Activated CD4-positive, alpha-beta T cell treated with anti-CD3 and anti-CD28 coated beads for 4 hours (primary cell): ENCODE measurements at regions not wholly inside any gene's neighbourhood (a gene's known extent, or its start where the extent isn't known, plus 50 kb on each side); places are given as distances from the start of the nearest gene placed in this dataset.

Experiments
- DNase-seq, 2 donors: peaks; one replicate each; pipeline ENCODE4 v3.0.0-alpha.2; 2020

DNA sequence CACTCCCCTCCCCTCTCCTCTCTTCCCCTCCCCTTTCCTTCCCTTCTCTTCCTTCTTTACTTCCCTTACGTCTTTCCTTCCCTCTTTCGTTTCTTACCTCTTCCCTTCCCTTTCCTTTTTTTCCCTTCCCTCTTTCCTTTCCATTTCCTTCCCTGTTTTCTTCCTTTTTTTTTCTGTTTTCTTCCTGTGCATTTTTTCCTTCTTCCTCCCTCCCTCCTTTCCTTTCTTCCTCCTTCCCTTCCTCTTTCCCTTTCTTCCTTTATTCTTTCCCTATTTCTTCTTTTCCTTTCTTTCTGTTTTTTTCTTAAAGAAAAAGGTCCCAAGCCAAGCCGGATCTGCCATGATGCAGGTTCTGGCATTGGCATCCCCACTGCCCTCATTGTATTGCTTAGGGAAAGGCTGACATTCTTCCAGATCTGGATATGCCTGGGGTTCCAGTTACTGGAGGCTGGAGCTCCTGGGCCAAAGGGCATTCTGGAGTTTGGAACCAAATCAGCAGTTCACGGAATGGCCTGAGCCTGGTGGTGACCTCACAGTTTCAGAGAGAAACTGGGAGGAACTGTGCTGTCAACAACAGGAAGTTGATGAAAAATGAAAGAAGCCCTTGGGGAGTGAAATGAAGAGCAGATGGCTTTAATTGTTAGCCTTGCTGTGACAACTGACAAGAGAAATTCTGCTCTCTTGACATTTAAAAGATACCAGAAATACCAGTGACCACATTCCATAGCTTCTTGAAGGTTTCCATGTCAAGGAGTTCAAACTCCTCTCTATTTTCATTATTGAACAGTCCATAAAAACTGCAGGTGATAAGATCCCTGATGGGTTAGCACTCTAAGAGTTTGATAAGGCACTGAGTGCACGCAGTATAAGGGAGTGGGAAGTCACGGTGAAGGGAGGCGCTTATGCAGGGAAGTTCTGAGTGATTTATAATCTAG is 622.1 kb downstream of the SPRY1 start:
- DNase-seq: no peak

DNA sequence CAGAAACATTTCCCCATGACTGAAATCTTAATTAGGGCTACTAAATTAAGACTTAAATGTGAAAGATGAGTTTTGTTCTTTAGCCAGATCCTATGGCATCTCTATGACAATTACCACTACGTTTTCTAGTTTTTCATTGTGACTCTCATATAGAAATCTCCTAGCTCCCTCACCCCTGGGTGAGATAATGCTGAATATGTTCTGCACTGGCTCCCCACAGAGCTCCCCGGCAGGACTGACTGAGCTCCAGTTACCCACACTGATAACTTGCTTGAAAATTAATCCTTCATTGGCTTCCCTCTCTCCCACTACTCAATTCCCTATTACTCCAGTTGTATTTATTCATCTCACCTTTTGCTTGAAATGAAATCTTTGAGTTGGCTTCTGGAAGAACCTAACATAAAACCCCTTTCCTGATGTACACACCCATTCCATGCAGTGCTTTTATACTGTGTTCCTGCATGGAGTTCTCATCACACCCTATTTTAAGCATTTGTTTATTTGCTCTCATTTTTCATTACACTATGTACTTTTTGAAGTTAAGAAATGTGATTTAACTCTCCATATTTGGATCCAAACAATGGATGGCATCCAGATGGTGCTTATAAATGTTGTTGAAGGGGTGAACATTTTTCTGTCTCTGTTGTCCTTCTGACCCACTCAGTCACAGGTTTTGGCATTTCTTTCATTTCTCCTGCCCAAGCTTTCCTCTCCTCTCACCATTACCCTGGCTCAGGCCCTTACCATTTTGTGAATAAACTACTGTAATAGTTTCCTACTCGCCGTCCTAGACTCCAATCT is 623.4 kb downstream of the SPRY1 start:
- no peak for DNase-seq

DNA sequence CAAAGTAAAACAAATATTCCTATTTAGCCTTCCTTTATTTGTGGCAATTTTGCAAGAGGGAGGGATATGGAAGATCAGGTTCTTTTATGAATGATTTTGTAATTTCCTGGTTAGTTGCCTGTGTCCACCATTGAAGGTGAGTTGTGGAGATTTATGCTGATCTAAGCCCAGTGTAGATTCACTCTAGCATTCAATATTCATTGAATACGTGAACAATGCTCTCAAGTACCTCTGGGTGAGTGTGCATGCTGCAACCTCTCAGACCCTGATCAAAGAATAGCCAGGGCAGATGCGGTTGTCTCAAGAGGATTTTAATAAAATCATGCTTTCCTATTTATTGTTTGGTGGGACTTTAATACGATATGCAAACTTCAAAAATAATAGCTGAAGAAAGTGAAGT is 628.4 kb downstream of the SPRY1 start:
- DNase-seq: no peak

DNA sequence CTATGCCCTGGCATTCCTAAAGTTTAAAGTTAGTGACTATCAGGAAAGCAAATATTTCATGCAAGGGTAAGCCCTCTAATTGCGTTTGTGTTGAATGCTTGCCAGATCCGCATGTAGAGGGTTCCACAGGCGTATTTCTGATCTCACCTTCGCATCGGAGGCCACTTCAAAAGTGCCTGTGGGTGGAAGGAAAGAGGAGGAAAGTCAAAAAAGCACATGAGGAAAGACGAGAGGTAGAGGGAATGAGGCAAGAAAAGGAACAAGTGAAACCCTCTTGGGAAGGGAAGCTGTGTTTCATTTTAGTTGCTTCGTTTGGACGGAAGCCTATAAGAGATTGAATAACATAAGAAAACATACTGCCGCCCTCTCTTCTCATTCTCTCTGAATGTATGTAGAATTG is 628.8 kb downstream of the SPRY1 start:
- no peak for DNase-seq

DNA sequence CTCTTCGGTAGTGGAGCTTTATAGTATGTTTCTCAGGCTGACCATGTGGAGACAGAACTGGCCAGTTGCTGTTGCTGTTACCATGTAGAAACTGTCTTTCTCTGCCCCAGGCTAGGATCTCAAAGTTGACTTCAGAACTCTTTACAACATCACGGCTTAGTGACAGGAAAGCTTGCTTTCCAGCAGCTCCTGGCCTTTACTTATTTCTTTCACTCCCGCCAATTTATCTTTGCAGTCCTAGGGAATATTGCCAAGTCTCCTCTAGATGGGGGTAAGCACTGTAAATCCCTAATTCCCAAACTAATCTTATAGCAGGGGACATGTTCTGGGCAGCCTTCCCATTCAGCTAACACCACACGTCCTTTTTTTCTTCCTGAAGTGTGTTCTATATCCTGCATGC is 631.6 kb downstream of the SPRY1 start:
- DNase-seq: no peak

DNA sequence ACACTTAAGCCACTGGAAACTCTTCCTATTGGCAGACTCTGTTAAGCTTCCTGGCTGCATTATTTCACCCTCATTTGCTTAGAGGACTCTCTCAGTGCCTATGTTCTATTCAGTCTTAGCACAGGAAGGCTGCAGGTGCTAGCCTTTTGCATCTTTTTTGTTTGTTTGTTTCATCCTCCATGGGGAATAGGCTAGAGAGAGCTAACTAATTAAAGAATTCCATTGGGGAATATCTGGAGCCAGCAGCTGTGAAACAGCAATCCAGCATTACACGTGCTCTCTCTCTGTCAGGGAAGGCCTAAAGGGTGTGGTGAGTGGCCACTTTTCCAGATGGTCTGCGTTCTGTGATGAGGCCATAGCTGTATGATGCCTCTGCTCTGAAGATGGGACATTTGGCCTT is 633.6 kb downstream of the SPRY1 start:
- DNase-seq: no peak

DNA sequence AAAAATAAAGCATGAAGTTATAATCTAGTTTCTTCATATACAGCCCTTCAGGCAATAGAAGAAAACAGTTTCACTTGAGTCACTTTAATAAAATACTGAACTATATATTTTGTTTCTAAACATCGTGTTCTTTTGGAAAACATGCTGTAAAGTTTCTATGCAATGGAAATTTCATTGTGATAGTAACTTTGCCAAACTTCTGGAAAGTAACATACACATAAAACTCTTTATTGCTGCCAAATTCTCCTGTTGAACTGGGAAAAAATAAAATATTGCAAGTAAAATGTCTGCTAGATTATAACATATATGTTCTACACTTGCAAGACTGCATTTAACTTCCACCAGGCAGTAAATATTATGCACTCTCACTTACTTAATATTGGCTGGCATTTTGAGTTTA is 635.4 kb downstream of the SPRY1 start:
- no peak for DNase-seq

DNA sequence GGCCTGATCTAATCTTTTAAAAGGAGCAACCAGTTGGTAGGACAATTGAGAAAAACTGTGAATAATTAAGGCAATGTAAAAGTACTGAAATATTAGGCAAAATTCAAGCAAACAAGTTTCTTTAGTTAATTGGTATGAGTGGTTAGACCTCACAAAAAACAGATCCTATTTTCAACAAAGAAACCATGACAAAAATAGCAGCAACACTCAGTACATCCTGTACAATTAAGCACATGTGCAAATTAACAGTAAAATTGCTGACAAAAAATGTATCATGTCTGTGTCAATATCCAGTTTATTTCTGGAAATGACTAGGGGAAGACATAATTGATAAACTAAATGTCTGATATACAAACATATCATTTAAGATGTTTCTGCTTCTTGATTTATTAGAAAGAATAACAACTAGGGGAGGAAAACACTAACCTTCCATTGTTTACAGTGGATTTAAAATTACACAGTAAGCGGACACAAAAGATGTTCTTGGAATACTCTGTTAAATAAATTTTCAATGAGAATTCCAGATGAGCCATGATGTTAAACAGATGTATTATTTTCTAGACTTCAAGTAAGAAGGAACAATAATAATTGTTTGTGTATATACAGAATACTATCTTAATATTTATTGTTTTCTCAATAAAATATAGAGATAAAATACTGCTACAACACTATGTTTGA is 638.9 kb downstream of the SPRY1 start:
- DNase-seq: no peak

DNA sequence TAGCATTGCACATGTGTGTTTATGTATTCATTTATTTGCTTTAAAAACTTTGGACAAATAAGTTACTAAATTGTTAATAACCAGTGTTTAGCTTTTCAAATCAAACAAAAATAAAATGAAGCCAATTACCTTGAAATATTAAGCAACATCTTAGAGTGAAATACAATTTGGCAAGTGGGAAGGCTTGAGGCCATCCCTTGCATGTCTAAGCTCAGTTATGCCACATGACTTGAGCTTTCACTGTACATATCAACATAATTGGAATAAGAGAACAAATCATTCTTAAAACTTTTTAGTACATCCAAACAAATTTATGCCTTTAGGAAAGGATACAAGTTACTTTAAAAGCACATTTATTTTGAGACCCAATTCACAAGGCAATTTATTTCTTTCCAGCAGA is 640.6 kb downstream of the SPRY1 start:
- no peak for DNase-seq

DNA sequence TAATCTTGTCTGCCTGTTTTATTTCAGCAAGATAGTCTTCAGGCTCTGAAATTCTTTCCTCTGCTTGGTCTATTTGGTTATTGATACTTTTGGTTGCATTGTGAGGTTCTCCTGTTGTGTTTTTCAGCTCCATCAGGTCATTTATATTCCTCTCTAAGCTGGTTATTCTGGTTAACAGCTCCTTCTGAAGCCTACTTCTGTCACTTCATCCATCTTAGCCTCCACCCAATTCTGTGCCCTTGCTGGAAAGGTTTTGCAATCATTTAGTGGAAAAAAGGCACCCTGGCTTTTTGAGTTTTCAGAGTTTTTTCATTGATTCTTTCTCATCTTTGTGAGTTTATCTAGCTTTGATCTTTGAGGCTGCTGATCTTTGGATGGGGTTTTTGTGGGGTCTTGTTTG is 647.7 kb downstream of the SPRY1 start:
- no peak for DNase-seq

DNA sequence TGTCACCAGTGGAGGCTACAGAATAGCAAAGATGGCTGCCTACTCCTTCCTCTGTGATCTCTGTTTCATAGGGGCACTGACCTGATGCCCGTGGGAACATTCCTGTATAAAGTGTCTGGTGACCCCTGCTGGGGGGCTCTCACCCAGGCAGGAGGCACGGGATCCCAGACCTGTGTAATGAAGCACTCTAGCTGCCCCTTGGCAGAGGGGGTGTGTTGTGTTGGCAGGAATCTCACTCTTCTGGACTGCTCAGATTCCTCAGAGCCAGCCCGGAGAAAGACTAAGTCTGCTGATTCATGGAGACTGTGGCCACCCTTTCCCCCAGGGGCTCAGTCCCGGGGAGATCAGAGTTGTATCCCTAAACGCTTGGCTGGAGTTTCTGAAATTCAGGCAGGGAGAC is 648.3 kb downstream of the SPRY1 start:
- DNase-seq: no peak

DNA sequence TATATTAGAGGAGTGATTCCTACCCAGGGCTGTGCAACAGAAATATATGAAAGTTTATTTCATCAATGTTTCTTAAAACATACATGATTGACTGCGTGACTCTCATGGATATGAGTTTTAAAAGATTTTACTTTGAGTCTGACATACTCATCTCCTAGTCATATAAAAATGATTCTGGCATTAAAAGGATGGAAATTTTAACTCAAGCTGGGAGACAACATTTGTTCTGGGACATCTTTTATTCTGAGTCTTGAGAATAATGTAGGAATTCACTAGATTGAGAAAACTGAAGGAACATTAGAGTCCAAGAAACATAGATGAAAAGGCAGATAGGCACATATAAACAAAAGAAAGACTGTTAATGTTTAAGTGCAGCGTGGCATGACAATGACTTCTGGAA is 649.6 kb downstream of the SPRY1 start:
- DNase-seq: no peak

DNA sequence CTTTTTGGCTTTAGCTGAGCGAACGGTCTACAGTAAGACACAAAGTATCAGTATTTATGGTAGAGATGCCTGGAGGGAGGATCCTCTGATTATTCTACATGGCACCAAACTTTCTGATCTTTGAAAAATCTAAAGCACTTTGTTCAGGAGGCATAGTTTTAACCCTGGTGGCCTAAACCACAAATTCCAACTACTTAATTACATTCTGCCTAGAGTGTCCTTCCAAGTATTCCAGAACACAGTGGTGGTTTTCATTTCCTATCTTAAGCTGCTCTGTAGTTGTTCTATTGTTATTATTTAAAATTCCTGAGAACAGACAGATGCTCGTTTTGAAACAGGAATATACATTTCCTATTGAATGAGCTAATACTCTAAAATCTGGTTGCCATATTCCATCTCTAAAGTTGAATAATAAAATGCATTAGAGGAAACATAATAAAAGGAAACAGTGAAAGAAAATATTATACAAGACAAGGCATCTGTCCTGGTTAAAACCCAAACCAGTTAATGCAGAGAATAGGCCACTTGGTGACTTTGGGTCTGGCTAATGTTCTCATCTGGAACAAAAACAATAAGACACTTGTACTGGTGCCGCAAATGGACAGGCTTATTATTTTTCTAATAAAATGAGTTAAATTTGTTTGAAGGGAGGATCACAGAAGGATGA is 657.4 kb downstream of the SPRY1 start:
- no peak for DNase-seq

DNA sequence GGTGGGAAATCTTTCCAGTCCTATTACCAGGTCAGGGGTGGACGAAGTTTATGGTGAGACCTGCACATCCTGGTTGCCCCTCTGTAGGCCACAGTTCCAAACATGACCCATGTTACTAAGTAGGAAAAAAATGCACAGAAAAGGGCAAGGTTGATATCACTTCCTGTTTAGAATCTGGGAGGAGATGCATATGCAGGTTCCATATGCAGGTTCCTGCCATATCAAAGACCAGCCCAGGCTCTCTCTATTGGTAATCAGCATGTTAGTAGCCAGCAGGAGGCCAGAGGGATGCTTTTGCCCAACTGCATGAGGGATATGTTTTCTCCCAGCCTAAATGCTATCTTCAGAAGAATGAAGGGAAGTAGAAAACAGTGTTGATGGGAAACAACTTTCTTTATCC is 657.2 kb downstream of the ANKRD50 start:
- no peak for DNase-seq

DNA sequence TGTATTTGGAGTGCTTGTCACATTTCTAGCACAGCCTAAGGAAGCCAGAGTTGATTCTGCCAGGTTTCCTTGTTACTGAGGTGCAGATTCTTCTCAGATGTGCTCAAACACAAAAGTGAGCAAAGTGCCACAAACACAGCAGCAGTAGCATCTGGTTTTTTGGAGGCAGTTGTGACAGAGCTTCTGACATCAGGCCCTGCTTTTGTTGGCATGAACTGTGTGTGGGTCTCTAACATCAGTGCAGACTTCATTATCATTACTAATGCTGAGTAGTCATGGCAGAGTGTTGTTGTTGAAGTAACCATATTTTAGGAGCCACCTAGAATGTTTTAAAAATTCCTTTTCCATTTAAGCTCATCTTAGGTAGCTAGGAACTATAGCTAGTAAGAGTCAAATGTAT is 656.6 kb downstream of the ANKRD50 start:
- DNase-seq: no peak

DNA sequence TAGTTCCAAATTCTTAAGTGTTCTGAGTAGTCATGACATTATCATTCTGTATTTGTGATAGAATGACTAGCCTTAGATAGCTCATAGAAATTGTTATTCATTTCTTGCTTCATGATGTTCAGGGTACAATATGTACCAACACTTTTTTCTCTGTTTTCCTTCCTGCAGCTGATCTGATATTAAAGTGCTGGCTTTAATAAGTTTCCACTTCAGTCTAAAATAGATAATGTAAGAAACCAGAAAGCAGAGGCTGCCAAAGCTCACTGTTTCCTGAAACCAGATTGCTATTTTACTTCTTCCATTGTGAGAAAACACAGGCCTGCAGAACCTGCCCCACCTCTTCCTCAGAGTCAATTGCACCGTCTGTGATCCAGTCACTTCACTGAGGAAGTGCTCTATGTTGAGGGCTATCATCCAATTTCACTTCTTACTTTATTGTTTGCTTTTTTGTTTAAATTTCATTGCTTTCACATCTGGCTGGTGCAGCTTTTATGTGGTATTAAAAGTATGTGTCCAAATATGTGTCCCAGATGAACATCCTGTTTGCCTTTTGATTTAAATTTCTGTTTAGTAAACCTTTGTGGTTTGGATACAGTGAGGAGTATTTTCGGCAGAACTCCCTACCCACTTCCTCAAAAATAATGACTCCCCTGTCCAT is 652.1 kb downstream of the ANKRD50 start:
- DNase-seq: no peak

DNA sequence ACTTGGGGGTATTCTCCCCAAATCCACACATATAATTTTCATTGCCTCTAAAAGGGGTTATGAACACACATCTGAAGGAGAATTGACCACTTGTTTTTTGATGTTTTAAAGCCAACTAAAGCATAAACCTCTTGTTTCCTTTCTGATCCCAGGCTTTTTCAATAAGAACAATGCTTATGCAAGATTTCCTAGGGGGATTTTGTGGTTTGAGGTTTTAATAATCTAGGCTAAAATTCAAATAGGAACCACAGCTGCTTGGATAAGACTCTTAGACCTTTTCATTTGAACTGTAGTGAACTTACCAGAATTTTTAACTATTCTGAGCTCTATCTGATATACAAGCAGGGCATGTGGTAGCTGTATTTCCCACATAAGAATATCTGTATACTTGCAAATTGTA is 651.1 kb downstream of the ANKRD50 start:
- no peak for DNase-seq

DNA sequence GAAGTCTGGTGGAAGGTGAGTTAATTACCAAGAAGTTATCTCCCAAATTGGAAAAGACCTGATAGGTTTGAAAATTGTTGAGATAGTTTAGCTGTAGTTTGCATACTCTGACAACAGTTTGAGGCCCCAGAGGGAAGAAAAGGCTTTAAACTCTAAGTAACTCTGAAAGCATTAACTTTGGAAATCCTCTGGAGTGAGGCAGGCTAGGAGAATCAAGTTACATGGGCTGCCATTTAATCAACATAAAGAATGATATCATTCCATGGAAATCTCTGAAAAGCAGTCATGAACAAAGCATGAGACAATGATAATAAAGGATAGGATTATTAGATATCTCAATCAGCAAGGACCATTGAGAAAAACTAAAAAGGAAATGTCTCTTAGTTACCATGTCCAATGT is 647.1 kb downstream of the ANKRD50 start:
- no peak for DNase-seq

DNA sequence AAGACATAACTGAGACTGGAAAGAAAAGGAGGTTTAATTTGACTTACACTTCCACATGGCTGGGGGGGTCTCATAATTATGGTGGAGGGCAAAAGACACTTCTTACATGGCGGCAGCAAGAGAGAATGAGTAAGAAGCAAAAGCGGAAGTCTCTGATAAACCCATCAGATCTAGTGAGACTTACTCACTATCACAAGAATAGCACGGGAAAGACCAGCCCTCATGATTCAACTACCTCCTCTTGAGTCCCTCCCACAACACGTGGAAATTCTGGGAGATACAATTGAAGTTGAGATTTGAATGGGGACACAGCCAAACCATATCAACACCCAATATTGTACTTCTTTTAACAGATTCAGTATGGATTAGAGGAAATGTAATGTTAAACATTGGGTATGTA is 646.6 kb downstream of the ANKRD50 start:
- no peak for DNase-seq

DNA sequence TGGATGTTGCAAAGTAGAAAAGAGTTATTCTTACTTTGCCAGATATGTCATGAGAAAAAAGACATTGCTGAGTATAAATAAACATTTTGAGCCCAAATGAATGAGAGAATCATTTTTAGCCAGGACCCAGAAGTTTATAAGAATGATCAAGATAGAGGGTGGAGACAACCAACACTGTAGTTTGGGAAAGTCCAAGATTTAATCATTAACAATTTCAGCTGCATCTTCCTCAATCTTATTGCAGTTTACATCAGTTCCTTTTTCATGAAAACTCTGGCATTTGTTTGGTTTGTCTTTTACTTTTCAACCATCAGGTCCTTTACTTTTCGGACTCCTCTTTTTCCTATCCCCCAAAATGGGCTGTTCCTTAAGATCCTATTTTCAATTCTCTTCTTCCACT is 645.9 kb downstream of the ANKRD50 start:
- DNase-seq: no peak

DNA sequence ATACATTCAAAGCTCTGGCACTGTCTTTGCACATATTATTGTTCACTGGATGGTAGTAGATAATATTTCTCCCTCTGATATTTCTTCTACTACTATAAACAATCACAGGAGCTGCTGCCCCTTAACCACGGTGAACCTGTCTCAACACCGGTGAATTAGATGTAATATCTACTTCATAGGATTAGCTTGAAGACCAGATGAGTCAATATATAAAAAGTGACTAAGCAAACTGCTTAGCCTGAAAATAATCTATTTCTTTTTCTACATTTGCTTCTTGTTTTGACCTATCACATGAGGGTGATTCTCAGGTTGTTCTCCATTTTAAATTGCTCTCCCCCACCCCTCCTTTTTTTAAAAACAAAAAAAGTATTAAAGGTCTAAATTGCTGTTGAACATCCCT is 645.5 kb downstream of the ANKRD50 start:
- no peak for DNase-seq

DNA sequence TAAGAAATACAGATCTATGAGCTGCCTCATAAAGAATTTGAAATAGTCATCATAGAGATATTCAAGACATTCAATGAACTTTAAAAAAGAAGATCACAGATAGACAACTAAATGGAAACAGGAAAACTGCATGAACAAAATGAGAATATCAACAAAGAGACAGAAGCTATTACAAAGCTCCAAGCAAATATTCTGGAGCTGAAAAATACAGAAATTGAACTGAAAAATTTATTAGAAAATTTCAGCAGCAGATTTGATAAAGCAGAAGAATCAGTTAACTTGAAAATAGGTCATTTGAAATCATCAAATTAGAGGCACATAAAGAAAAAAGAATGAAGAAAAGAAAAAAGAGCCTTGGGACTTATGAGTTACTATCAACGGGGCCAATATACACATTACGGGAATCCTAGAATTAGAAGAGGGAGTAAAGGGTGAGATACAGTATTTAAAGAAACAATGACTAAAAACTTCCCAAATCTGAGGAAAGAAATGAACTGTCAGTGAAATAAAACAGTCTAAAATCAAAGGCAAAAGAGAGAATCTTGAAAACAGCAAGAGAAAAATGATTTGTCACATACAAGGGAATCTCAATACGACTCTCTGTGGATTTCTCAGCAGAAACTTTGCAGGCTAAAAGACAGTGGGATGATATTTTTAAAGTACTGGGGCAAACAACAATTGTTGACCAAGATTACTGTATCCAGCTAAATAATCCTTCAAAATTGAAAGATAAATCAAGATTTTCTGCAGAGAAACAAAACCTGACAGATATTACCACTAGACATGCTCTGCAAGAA is 641.6 kb downstream of the ANKRD50 start:
- DNase-seq: no peak
